T-helper 2 cell treated with Interferon-gamma antibody and Interleukin-4, amounts not matched to agents 100 ng/mL and 5 ng/mL, for 36 hours (primary cell): ENCODE measurements at regions not wholly inside any gene's neighbourhood (a gene's known extent, or its start where the extent isn't known, plus 50 kb on each side); places are given as distances from the start of the nearest gene placed in this dataset.

ENCODE experiments used
- intact Hi-C: fragments of 100-400 bp; cut with micrococcal nuclease; formaldehyde crosslinking; loops from one replicate; pipeline ENCODE4 v1.15.1; 2023

DNA sequence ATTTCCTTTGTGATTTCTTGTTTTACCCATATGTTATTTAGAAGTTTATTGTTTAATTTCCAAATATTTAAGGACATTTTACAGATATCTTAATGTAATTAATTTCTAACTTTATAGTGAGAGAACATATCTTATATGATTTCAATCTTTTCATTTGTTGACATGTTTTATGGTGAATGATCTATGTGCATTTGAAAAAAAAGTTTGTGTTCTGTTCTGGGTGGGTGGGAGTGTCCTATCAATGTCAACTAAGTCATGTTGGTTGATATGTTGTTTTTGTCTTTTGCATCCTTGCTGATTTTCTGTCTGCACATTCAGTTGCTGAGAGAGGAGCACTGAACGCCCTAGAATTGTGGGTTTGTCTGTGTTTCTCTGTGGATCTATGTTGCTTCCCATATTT is 50.3 kb upstream of the CBFA2T3 start:
- intact Hi-C loops = no loop called here

DNA sequence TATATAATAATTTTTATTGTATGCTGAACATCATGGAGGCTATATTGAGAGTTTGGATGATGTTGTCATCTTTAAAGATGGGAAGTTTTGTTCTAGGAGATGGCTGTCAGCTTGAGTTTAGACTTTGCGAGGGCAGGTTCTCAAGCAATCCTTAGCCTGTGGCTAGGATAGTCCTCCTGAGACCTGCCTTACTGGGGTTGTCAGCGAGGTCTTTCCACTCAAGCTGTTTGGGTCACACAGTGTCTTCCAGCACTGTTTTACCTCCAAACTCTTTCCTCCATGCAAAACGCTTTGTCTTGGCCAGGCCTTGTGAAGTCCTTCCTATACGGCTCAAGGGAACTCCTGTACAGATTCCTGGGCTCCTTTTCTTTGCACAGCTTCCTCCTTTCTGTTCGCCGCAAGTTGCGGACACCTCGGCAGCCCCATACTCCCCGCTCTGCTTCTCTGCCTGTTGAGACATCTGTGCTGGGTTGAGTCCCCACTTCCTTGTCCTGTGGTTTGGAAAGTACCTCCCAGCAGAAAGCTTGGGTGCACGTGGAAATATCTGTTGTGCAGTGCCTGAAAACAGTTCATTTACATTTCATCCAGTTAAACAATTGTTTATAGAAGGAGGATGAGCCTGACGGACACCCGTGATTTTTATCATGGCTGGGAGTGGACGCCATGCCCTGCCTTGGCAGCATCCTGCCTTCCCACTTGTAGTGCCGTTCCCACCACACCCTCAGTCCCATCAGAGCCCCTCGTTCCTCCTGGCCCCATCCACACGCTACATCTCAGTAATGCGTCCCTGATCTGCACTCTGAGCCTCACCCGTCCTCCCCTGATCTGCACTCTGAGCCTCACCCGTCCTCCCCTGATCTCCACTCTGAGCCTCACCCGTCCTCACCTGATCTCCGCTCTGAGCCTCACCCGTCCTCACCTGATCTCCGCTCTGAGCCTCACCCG is 55.0 kb upstream of the CBFA2T3 start:
- intact Hi-C loops = loop anchor here (10.0 kb wide), 1 partner anchor 63 kb away; the partner anchor contains the start of gene ACSF3

DNA sequence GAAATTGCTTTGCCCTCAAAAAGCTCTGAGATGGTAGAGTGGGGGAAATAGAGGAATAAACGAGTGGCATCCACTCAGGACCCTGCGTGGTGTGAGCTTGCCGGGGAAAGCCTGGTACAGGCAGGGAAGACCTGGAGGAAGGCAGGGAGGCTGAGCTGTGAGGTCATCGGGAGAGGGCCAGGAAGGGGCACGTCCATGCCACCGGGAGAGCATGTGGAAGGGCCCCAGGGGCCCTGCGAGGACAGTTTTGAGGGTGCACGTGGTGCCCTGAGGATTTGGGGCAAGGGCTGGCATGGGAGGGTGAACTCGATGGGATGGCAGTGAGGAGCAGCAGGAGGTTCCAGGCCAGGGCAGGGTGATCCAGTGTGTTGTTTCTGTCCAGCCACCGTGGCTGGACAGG is 56.3 kb upstream of the CBFA2T3 start:
- intact Hi-C loops = loop anchor here (10.0 kb wide), 1 partner anchor 61 kb away; the partner anchor contains the start of gene ACSF3

DNA sequence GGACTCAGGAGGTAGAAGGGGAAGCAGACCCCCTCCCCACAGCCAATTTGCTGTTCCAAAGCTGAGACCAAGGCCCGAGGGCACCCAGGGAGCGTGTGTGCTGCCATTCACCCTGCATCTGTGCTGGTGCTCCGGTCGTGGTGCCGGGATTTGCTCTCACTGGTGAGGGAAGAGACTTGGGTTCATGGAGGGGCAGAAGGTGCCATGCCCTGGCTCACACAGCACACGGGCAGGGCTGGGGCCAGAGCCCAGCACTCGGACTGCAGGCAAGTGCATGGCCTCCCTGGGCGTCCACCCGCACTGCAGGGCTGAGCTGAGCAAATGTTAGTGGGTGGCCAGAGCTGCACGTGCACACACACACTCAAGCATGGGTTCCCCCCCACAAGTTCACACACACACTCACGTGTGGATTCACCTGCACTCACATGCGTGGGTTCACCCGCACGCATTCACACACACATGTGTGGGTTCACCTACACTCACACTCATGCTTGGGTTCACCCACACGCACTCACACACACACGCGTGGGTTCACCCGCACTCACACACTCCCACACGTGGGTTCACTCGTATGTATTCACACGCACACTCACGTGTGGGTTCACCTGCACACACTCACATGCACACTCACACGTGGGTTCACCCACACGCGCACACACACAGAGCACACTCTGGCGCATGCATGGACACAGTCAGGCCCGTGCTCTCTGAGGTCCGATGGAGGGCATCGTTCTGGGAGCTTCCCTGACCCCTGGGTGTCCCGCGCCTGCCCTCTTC is 57.0 kb upstream of the CBFA2T3 start:
- intact Hi-C loops = loop anchor here (10.0 kb wide), 1 partner anchor 61 kb away; the partner anchor contains the start of gene ACSF3

DNA sequence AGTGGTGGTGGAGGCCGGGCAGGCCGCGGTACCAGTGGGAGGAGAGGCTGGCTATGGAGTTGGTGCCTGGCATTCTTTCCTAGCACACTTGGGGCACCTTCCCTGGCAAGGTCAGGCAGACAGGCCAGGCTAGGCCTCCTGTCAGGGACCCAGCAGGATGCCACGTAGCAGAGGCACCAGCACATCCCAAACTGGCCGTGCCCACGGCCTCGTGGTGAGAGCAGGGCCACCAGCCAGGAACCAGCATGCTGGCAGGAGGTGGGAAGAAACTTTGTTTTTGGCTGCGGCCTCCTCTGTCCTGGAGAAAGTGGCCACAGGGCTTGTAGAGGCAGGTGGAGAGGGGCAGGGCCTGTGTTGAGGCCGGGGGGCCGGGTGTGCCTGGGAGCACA is 57.6 kb upstream of the CBFA2T3 start:
- intact Hi-C loops = loop anchor here (10.0 kb wide), 1 partner anchor 60 kb away; the partner anchor contains the start of gene ACSF3

DNA sequence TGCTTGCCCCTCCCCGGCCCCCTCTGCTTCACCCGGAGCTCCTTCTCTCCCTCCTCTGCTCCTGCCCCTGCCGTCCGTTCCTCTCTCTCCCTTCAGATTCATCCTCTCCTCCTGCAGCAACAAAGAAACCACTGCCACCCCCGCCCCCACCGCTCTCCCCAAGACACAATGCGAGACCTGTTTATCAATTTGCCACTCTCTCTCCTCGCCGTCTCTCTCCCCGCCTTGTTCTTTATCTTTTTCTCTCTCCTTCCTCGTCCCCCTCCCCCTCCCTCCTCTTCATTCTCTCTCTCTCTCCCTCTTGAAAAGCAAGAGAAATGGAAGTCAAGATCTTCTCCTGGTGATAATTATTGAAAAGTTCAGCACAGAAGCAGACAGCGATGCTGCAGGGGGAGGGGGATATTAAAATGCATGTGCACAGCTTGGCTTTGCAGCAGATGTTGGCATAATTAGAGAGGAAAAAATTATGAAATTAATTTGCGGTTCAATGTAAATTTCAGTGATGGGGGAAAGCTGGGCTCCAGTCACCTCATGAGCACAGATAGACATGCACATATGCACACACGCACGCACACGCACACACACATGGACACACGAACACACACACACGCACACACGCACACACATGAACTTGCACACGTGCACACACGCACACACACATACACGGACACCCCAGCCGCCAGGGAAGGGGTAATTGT is 58.1 kb upstream of the CBFA2T3 start:
- intact Hi-C loops = loop anchor here (10.0 kb wide), 1 partner anchor 60 kb away; the partner anchor contains the start of gene ACSF3

DNA sequence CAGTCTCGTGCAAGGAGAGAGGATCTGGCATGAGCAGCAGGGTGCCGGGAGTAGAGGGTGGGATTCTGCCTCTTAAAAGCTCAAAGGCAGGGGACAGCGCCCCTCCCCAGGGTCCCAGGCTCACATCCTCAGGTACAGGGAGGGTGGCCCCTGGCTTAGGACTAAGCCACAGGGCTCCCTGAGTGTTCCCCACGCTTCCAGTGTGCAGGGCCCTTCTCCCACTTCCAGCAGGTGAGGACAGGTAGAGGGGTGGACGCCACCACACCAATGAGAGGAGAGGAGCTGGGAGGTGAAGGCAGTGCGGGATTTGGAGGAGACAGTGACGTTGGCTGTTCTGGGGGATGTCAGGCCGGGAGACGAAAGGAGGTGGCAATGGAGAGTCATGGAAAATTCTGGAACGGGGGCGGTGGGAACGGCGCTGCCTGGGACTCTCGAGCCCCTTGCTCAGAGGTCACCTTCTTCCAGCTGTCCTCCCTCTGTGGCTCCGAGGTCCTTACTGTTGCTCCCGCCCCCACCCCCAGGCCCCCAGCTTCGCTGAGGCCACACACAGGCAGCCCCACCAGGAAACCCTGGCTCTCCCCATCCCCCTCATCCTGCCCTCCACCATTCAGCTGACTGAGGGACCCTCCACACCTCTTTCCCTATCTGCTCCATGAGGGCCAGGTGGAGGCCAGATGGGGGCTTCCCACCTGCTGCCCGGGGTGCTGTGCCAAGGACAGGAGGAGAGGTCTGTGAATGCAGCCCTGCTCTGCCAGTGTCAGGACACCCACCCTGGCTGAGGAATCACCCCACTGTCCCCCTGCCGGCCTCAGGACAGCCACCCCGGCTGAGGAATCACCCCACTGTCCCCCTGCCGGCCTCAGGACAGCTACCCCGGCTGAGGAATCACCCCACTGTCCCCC is 57.7 kb upstream of the ACSF3 start:
- intact Hi-C loops = loop anchor here (10.0 kb wide), 1 partner anchor 59 kb away; the partner anchor contains the start of gene ACSF3

DNA sequence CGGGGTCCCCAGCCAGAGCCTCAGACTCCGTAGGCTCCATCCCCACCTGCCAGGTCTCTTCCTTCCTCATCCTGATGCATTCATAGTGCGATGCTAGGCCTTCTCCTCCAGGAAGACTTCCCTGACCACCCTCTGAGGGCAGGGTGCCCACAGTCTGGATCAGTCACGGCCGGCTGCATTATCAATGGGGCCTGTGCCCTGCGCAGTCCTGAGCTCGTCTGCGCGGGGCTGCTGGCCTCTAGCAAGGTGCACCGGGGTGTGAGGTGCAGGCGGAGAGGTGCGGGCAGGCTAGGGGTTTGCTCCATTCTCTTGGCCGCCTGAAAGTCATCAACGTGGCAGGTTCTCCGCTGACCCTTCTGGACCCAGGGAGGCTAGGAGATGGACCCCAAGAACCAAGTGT is 56.9 kb upstream of the ACSF3 start:
- intact Hi-C loops = loop anchor here (10.0 kb wide), 1 partner anchor 58 kb away; the partner anchor contains the start of gene ACSF3

DNA sequence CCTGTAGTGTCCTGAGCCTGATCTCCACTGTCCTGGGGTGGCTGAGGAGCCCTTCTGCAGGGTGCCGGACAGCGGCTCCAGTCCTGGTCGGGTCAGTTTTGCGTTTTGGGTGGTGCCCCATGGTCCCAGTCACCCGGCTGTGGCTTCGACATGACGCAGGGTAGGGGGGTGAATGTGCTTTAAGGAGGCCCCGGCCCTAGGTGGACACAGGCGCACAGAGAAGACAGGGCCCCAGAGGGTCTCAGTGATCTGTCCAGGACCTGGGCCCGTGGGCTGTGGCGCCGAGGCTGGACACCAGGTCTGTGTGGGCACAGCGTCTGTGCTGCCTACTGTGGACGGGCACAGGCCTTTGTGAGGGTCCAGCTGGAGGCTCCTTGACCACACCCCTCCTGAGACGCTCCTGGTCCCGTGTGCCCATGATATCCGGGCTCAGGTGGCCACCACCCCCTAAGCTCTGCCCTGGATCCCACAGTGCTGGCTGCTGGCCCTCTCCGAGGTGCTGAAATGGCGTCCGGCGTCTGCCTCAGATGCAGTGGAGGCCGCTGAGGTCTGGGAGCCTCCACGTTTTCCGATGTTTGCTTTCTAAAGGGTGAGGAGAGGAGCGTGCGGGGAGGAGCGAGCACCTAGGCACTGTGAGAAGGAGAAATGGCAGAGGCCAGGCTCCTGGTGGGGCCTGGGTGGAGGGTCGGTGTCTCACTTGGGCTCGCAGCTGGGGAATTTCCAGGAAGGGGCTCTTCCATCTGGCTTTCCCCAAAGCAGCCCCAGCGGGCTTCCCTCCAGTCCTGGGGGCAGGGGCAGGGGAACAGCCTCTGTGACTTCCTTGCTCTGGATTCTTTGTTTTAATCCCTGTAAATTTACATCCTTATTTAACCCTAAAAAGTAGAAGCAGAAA is 56.1 kb upstream of the ACSF3 start:
- intact Hi-C loops = loop anchor here (10.0 kb wide), 1 partner anchor 57 kb away; the partner anchor contains the start of gene ACSF3

DNA sequence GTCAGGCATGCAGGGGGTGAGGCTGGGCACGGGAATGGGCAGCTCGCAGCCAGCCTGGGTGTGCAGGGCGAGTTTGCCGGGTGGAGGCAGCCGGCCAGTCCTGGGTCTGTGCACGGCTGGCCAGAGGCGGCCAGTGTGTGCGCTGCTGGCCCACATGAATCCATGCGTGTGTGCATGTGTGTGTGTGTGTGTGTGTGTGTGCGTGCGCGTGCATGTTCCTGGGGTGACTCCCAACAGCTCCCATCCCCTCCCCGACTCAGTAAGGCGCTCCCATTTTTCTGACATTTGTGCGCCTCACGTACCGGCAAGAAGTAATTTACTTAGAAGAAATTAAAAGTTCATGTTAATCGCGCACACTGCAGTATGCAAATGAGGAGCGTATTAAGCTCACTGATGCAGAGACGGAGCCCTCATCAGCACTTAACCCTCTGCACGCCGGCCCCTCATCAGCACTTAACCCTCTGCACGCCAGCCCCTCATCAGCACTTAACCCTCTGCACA is 55.4 kb upstream of the ACSF3 start:
- intact Hi-C loops = loop anchor here (10.0 kb wide), 1 partner anchor 57 kb away; the partner anchor contains the start of gene ACSF3

DNA sequence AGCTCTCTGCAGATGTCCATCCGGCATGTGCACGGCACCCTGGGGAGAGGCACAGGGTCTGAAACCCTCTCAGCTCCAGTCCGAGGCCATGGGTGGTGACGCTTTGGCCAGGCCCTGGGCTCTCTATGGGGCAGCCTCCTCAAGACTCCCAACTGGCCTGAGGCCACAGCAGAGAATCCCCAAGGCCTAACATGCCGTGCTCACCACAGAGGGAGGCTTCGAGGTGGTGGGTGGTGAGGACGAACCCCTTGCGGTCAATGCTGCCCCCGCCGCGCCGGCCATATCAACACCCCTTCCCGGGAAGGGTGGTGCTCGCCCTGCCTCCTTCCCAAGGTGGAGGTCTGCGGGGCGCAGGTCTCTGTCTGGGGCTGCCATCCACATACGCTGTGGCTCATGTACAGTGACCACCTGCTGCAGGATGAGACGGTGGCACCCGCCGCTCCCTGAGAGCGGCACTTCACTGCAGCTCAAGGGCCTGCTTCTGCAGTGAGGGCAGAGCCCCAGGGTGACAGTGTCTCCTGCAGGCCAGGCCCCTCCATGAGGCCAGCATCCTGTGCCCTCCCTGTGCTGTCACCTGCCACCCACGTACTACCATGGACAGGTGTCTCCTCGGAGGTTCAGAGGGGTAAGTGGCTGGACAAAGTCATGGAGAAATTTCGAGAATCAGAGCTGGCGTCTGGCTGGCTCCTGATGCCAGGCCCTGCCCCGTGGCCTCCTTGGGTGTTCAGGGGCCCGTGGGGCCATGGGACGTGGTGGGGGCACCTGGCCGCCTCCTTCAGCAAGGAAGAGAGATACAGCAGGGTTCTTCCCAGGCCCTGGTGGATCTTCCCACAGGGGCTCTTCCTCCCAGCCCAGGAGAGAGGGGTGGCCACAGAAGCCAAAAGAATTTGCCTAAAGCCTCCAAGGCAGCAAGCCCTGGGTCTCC is 54.6 kb upstream of the ACSF3 start:
- intact Hi-C loops = loop anchor here (10.0 kb wide), 1 partner anchor 56 kb away; the partner anchor contains the start of gene ACSF3

DNA sequence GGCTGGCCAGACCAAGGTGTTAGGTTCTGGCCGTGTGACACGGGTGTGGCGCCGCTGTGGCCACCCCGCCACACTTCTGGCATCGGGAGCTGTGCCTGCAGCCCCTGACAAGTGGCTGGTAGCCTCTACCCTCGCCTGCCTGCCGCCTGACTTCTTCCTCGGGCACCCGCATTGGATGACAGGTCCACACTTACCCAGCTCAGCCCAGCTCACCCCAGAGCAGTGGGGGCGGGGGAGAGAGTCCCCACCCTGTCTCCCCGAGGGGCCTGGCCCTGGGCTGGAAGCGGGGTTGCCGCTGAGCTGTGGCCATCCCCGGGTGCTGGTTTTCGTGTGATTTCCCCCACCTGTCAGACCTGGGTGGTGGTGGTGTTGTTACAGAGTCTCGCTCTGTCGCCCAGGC is 53.9 kb upstream of the ACSF3 start:
- intact Hi-C loops = loop anchor here (10.0 kb wide), 1 partner anchor 55 kb away; the partner anchor contains the start of gene ACSF3

DNA sequence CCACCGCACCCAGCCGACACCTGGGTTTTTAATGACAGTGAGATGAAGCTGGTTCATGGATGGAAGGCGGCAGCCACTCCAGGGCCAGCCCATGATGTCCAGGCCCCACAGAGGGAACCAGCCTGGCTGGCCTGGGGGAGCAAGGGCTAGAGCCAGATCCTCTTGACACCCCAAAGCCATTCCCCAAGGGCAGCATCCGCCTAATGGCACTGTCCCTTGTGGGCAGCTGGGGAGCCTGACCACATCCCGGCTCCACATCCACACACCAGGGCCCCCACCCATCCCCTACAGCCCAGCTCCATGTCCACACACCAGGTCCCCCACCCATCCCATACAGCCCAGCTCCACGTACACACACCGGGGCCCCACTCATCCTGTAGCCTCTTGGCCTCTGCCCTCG is 53.3 kb upstream of the ACSF3 start:
- intact Hi-C loops = no loop called here

DNA sequence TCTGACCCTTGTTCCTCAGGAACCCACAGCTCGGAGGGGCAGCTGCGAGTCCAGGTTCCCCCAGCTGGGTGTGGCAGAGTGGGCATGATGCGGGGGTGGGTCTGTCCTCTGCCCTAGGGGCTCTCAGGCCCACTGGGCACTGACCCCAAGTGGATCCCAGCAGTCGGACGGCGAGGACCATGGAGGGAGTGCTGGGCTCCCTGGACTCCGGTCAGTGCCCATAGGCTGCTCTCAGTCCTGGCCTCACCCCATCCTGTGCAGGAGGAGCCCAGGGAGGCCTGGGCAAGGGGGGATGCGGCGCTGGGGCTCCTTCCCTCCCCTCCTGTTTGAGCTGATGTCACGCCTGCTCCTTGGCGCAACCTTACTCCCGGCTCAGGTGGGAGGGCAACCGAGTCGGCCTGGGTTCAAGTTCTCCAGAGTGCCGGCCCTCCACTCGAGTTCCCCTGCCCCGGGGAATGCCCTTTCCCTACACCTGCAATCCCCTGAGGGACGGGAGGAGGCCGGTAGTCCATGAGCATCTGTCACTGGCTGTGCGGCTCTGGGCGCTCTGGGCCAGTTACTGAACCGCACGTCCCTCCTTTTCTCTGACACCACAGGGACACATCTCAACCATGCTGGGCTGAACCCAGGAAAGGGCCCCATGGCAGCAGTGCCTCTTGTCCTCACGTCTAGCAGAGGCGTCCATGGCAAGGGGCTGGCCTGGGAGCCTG is 52.6 kb upstream of the ACSF3 start:
- intact Hi-C loops = no loop called here

DNA sequence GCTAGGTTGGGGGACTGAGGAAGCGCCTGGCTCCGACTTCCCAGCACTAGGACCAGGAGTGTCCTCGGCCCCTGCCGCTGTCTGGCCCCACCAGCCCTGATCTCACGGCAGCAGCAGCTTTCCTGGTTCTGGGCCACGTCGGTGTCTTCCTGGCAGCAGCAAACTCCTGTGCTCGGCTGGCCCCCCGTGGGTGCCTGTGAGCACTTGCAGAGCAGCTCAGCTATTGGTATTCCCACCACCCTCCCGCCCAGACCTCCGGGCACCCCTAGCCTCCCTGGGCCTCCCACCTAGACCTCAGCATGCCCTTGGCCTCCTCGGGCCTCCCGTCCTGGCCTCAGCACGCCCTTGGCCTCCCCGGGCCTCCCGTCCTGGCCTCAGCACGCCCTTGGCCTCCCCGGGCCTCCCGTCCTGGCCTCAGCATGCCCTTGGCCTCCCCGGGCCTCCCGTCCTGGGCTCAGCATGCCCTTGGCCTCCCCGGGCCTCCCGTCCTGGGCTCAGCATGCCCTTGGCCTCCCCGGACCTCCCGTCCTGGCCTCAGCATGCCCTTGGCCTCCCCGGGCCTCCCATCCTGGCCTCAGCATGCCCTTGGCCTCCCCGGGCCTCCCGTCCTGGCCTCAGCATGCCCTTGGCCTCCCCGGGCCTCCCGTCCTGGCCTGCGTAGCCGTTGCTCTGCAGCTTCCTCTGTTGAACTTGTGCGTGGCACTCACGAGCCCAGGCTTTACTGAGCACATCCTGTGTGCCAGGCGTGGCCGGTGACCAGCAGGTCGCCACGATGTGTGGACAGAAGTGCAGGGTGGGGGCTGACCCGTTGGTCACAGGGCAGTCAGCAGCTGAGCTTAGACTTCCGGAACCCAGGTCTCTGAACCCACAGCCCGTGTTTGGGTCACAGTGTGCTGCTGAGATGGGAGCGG is 51.8 kb upstream of the ACSF3 start:
- intact Hi-C loops = no loop called here
